ENCODE measurements at regions not wholly inside any gene's neighbourhood (a gene's known extent, or its start where the extent isn't known, plus 50 kb on each side); places are given as distances from the start of the nearest gene placed in this dataset.

GRCh38 chr3:177878957-177879356, 657.3 kb upstream of the KCNMB2 start:
- Histone ChIP-seq H3K27me3 (ENCODE audit: insufficient read depth, low read length) (no peaks in the 10 kb centered on the region), H2AFZ (ENCODE audit: low read length) (peak overlapping the region; percentile 61), H3K79me2 (ENCODE audit: insufficient read depth, low read length) (no peaks in the 10 kb centered on the region), H3K4me2 (ENCODE audit: insufficient read depth, low read length) (no peak overlapping the region), H3K4me3 (ENCODE audit: insufficient read depth, low read length) (no peak overlapping the region), H3K4me1 (ENCODE audit: insufficient read depth, low read length) (no peaks in the 10 kb centered on the region), H3K9me3 (ENCODE audit: low read depth, low read length) (no peaks in the 10 kb centered on the region), H3K27ac (ENCODE audit: low read depth, low read length) (no peak overlapping the region), H4K20me1 (ENCODE audit: insufficient read depth, low read length) (no peaks in the 10 kb centered on the region), H3K36me3 (ENCODE audit: insufficient read depth, low read length) (no peaks in the 10 kb centered on the region)
- DNase-seq (ENCODE audit: insufficient read length, low spot score, missing footprints), result no peak
- no peak for TF ChIP-seq CTCF (IDR thresholded peaks at IDR 0.05; ENCODE audit: extremely low read depth, low read depth, low read length)

- Histone ChIP-seq H3K79me2 (ENCODE audit: insufficient read depth, low read length) (no peaks in the 10 kb centered on the region), H3K4me1 (ENCODE audit: insufficient read depth, low read length) (no peaks in the 10 kb centered on the region), H2AFZ (ENCODE audit: low read length) (no peak overlapping the region), H3K4me2 (ENCODE audit: insufficient read depth, low read length) (no peak overlapping the region), H3K4me3 (ENCODE audit: insufficient read depth, low read length) (no peak overlapping the region), H4K20me1 (ENCODE audit: insufficient read depth, low read length) (no peaks in the 10 kb centered on the region), H3K27ac (ENCODE audit: low read depth, low read length) (no peak overlapping the region), H3K27me3 (ENCODE audit: insufficient read depth, low read length) (no peaks in the 10 kb centered on the region), H3K9me3 (ENCODE audit: low read depth, low read length) (no peaks in the 10 kb centered on the region), H3K36me3 (ENCODE audit: insufficient read depth, low read length) (no peaks in the 10 kb centered on the region)
- no peak for TF ChIP-seq CTCF (IDR thresholded peaks at IDR 0.05; ENCODE audit: extremely low read depth, low read depth, low read length)
- DNase-seq (ENCODE audit: insufficient read length, low spot score, missing footprints), result peak; percentile 18
Observed at GRCh38 chr3:177881351-177881750, 654.9 kb upstream of the KCNMB2 start.

GRCh38 chr3:177882124-177882648, 654.0 kb upstream of the KCNMB2 start:
- Histone ChIP-seq H3K4me1 (ENCODE audit: insufficient read depth, low read length) (no peaks in the 10 kb centered on the region), H3K79me2 (ENCODE audit: insufficient read depth, low read length) (no peaks in the 10 kb centered on the region)

GRCh38 chr3:177883091-177883490, 653.1 kb upstream of the KCNMB2 start:
- no peaks in the 10 kb centered on the region for H3K9me3 ChIP-seq (ENCODE audit: low read depth, low read length)
- no peaks in the 10 kb centered on the region for H3K27me3 ChIP-seq (ENCODE audit: insufficient read depth, low read length)
- H3K4me2 ChIP-seq (ENCODE audit: insufficient read depth, low read length), result no peak overlapping the region
- no peak overlapping the region for H2AFZ ChIP-seq (ENCODE audit: low read length)
- no peaks in the 10 kb centered on the region for H3K4me1 ChIP-seq (ENCODE audit: insufficient read depth, low read length)
- no peak for DNase-seq (ENCODE audit: insufficient read length, low spot score, missing footprints)
- no peak for TF ChIP-seq CTCF (IDR thresholded peaks at IDR 0.05; ENCODE audit: extremely low read depth, low read depth, low read length)
- H3K27ac ChIP-seq (ENCODE audit: low read depth, low read length), result no peak overlapping the region
- H3K4me3 ChIP-seq (ENCODE audit: insufficient read depth, low read length), result no peak overlapping the region
- no peaks in the 10 kb centered on the region for H3K79me2 ChIP-seq (ENCODE audit: insufficient read depth, low read length)
- H3K36me3 ChIP-seq (ENCODE audit: insufficient read depth, low read length), result no peaks in the 10 kb centered on the region
- H4K20me1 ChIP-seq (ENCODE audit: insufficient read depth, low read length), result no peaks in the 10 kb centered on the region

More at GRCh38 chr3:177882124-177882648, 654.0 kb upstream of the KCNMB2 start:
- H3K4me2 ChIP-seq (ENCODE audit: insufficient read depth, low read length), result no peak overlapping the region
- TF ChIP-seq CTCF (IDR thresholded peaks at IDR 0.05; ENCODE audit: extremely low read depth, low read depth, low read length), result no peak
- no peaks in the 10 kb centered on the region for H3K36me3 ChIP-seq (ENCODE audit: insufficient read depth, low read length)
- H3K27ac ChIP-seq (ENCODE audit: low read depth, low read length), result no peak overlapping the region
- no peaks in the 10 kb centered on the region for H3K27me3 ChIP-seq (ENCODE audit: insufficient read depth, low read length)
- no peaks in the 10 kb centered on the region for H3K9me3 ChIP-seq (ENCODE audit: low read depth, low read length)
- H2AFZ ChIP-seq (ENCODE audit: low read length), result no peak overlapping the region
- DNase-seq (ENCODE audit: insufficient read length, low spot score, missing footprints), result no peak
- no peaks in the 10 kb centered on the region for H4K20me1 ChIP-seq (ENCODE audit: insufficient read depth, low read length)
- H3K4me3 ChIP-seq (ENCODE audit: insufficient read depth, low read length), result no peak overlapping the region

Measured in osteoblast (primary cell).